Calu3 (cell line): ENCODE measurements at regions not wholly inside any gene's neighbourhood (a gene's known extent, or its start where the extent isn't known, plus 50 kb on each side); places are given as distances from the start of the nearest gene placed in this dataset.
A peak's percentile ranks its signal among the peaks of the same experiment; 100 is the strongest.

Experiments
- BruUV-seq: library from RNA; stranded (reverse); fragments of 400-500 nt; replicated peaks from 2 replicates; lab custom pipeline; 2021; lab: Mats Ljungman, UMichigan
- CTCF ChIA-PET: fragments of 300-600 bp; sonication (Branson Sonifier 250); formaldehyde crosslinking; loops from one replicate; lab custom pipeline; 2022; ENCODE audit warnings: antibody characterized with exemption; lab: Charles Lee
- DNase-seq: peaks from one replicate; pipeline ENCODE4 v3.0.0; 2022
- H3K27ac Mint-ChIP-seq: one replicate; pipeline ENCODE4 v1.8.0; 2022; ENCODE audit warnings: mixed read lengths; ENCODE audit not compliant: unreplicated experiment
- H3K27me3 Mint-ChIP-seq: one replicate; pipeline ENCODE4 v1.8.0; 2022; ENCODE audit warnings: mixed read lengths; ENCODE audit not compliant: unreplicated experiment
- H3K36me3 Mint-ChIP-seq: one replicate; pipeline ENCODE4 v1.8.0; 2022; ENCODE audit warnings: mild to moderate bottlenecking, moderate library complexity, mixed read lengths; ENCODE audit not compliant: insufficient read depth, unreplicated experiment
- H3K4me1 Mint-ChIP-seq: one replicate; pipeline ENCODE4 v1.8.0; 2022; ENCODE audit warnings: mild to moderate bottlenecking, low read depth, mixed read lengths; ENCODE audit not compliant: unreplicated experiment
- H3K4me3 Mint-ChIP-seq: one replicate; pipeline ENCODE4 v1.8.0; 2022; ENCODE audit warnings: mild to moderate bottlenecking, low read depth, moderate library complexity, mixed read lengths; ENCODE audit not compliant: unreplicated experiment
- H3K9me3 Mint-ChIP-seq: one replicate; pipeline ENCODE4 v1.8.0; 2022; ENCODE audit warnings: low read depth, mixed read lengths; ENCODE audit not compliant: unreplicated experiment
- intact Hi-C: fragments of 100-400 bp; cut with micrococcal nuclease; formaldehyde crosslinking; loops from one replicate; pipeline ENCODE4 v1.10.0; 2022; ENCODE audit not compliant: unreplicated experiment
- TF ChIP-seq, protein P1 (sequence below): fragments of 200-600 bp; IDR thresholded peaks from one replicate; pipeline ENCODE4 v1.8.0; 2022; ENCODE audit warnings: antibody characterized with exemption; ENCODE audit not compliant: unreplicated experiment

DNA sequence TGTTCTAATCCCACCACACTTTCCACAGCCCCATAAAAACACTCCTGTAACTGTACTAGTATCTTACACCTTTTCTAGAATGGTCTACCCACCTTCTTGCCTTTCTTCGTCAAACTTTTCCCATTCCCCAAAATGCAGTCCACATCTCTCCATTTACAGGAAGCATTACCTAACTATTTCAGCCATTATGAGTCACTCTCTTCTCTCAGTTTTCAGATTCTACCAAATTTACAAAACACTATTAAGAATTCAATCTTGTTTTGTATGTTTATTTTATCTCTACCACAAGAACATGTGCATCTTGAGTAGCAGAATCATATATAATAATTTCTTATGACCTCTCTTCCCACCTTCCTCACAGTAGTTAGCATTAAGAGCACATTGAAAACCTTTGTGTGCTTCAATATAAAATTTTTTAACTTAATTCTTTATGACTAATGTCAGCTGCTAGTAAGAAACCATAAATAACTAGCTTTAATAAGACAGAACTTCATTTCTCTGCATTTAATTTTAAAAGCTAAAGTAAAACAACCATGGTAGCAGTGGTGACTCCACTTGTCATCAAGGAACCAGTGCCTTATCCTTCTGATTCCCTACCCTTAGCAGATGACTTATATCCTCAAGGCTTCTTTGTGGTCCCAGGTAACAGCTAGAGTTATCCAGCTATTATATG, 56.6 kb upstream of the MAP2 start:
- BruUV-seq: no TSS peak
- TF ChIP-seq, protein P1, sequence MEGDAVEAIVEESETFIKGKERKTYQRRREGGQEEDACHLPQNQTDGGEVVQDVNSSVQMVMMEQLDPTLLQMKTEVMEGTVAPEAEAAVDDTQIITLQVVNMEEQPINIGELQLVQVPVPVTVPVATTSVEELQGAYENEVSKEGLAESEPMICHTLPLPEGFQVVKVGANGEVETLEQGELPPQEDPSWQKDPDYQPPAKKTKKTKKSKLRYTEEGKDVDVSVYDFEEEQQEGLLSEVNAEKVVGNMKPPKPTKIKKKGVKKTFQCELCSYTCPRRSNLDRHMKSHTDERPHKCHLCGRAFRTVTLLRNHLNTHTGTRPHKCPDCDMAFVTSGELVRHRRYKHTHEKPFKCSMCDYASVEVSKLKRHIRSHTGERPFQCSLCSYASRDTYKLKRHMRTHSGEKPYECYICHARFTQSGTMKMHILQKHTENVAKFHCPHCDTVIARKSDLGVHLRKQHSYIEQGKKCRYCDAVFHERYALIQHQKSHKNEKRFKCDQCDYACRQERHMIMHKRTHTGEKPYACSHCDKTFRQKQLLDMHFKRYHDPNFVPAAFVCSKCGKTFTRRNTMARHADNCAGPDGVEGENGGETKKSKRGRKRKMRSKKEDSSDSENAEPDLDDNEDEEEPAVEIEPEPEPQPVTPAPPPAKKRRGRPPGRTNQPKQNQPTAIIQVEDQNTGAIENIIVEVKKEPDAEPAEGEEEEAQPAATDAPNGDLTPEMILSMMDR: no peak
- no peaks in the 10 kb centered on the region for H3K27me3 Mint-ChIP-seq
- peaks cover 15% of the 10 kb centered on the region for H3K36me3 Mint-ChIP-seq
- CTCF ChIA-PET: interaction anchor here (0.6 to 1.2 kb wide), 5 partner anchors 9 to 405 kb away, joined by 3 to 4 read pairs (median 3); no protein-coding TSS in a partner anchor
- no peak overlapping the region for H3K4me3 Mint-ChIP-seq
- no peak for DNase-seq
- peaks cover 31% of the 10 kb centered on the region for H3K4me1 Mint-ChIP-seq
- peak overlapping the region; percentile 77 for H3K27ac Mint-ChIP-seq
- H3K9me3 Mint-ChIP-seq: peaks cover 4% of the 10 kb centered on the region
- intact Hi-C loops: no loop called here

DNA sequence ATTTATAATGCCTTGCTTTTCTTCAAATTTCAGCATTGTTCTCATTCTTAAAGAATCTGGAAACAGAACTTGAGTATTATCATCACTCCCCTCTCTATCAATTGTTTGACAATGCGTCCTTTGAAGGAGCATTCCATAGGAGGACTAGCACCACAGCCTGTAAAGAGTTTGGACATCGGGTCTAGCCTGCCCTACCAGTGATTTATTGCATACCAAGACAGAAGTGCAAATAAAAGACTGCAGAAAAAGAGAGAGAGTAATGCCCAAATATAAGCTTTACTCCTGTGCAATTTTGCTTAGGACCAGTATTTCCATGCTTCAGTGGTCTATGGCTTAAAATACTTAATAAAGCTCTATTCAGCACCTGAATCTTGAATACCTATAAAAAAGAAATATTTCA, 55.4 kb upstream of the MAP2 start:
- no TSS peak for BruUV-seq
- H3K4me1 Mint-ChIP-seq: peaks cover 31% of the 10 kb centered on the region
- DNase-seq: peak; percentile 35
- TF ChIP-seq, protein P1: no peak
- CTCF ChIA-PET: interaction anchor here (0.6 to 1.6 kb wide), 7 partner anchors 11 to 187 kb away, joined by 3 to 7 read pairs (median 5); partner anchors contain the start of gene MAP2
- peaks cover 15% of the 10 kb centered on the region for H3K36me3 Mint-ChIP-seq
- H3K27ac Mint-ChIP-seq: peak overlapping the region; percentile 77
- peaks cover 7% of the 10 kb centered on the region for H3K9me3 Mint-ChIP-seq
- H3K27me3 Mint-ChIP-seq: no peaks in the 10 kb centered on the region
- peak overlapping the region; percentile 31 for H3K4me3 Mint-ChIP-seq
- intact Hi-C loops: loop anchor here (2.0 kb wide), 3 partner anchors 14 to 56 kb away; partner anchors contain the start of gene MAP2

GRCh38 chr2:209368914-209369313, 54.9 kb upstream of the MAP2 start:
- Mint-ChIP-seq H3K27ac (peak overlapping the region; percentile 77), H3K4me3 (peak overlapping the region; percentile 31), H3K4me1 (peaks cover 31% of the 10 kb centered on the region), H3K36me3 (peaks cover 15% of the 10 kb centered on the region), H3K9me3 (peaks cover 7% of the 10 kb centered on the region), H3K27me3 (no peaks in the 10 kb centered on the region)
- no TSS peak for BruUV-seq
- intact Hi-C loops: loop anchor here (2.0 kb wide), 3 partner anchors 14 to 56 kb away; partner anchors contain the start of gene MAP2
- CTCF ChIA-PET: interaction anchor here (0.6 to 1.6 kb wide), 6 partner anchors 11 to 187 kb away, joined by 4 to 7 read pairs (median 6); partner anchors contain the start of gene MAP2
- TF ChIP-seq, protein P1: no peak
- DNase-seq: peak; percentile 83

DNA sequence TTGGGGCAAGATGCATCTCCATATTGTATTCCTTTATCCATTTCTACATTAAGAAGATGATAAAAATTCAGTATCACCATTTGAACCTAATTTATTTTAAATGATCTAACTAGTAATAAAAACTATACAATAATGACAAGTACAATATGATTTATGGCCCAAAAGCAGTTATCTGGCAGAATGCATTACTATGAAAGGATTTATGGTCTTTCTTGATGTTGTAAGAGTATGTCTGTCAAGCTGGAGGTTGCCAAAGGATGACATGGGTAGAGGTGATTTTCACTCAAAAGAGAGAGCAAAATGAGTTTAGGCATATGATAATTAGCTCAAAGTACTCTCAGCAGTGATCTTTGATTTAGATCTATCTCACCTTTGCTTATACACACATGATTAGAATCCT, 54.2 kb upstream of the MAP2 start:
- Mint-ChIP-seq H3K36me3 (peaks cover 15% of the 10 kb centered on the region), H3K4me1 (peaks cover 31% of the 10 kb centered on the region), H3K27me3 (no peaks in the 10 kb centered on the region), H3K4me3 (no peak overlapping the region), H3K9me3 (peaks cover 7% of the 10 kb centered on the region), H3K27ac (peak overlapping the region; percentile 77)
- no peak for DNase-seq
- TF ChIP-seq, protein P1: no peak
- CTCF ChIA-PET: interaction anchor here (0.8 to 1.6 kb wide), 2 partner anchors 10 to 56 kb away, joined by 4 to 6 read pairs; no protein-coding TSS in a partner anchor
- intact Hi-C loops: loop anchor here (2.0 kb wide), 3 partner anchors 13 to 55 kb away; partner anchors contain the start of gene MAP2
- BruUV-seq: no TSS peak
